MV-4-11 (cell line): ENCODE measurements at regions not wholly inside any gene's neighbourhood (a gene's known extent, or its start where the extent isn't known, plus 50 kb on each side); places are given as distances from the start of the nearest gene placed in this dataset.

Experiments used
- DNase-seq: peaks from one replicate; lab custom pipeline; 2025; lab: John Stamatoyannopoulos, UW

- DNase-seq, result peak; percentile 17
Measured at GRCh38 chr3:42345811-42346210, 64.6 kb downstream of the LYZL4 start.

- DNase-seq, result peak; percentile 1
Measured at GRCh38 chr3:42340466-42340865, 69.9 kb downstream of the LYZL4 start.

DNA sequence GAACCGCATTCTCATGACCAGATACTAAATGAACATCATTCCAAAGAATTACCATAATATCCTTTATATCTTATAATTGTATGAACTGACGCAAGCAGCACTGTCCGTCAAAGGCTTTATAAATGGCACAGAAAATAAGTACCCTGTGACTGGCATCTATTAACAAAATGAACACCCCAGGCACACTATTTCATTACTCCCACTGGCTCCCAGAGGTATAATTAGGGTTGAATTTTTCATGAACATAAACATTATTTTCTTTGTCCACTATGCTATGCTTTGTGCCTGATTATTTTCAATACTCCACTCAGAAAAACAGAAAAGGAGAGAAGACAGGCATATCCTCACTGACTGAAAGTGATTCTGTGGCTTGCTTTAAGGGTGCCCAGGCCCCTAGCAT is 71.1 kb downstream of the LYZL4 start:
- DNase-seq, result no peak

- no peak for DNase-seq
Measured at GRCh38 chr3:42336103-42336502, 70.1 kb upstream of the CCK start.

GRCh38 chr3:42317137-42317536 is 51.2 kb upstream of the CCK start:
- DNase-seq, result no peak
